Loucy (cell line): ENCODE measurements at regions not wholly inside any gene's neighbourhood (a gene's known extent, or its start where the extent isn't known, plus 50 kb on each side); places are given as distances from the start of the nearest gene placed in this dataset.

Experiments
- CTCF ChIP-seq: fragments of 200-600 bp; sonication (generic); conservative IDR thresholded peaks from 2 replicates; pipeline ENCODE4 v1.5.1; 2014; ENCODE audit warnings: mild to moderate bottlenecking, antibody characterized with exemption, low read length
- EZH2phosphoT487 ChIP-seq: fragments of 200-600 bp; IDR thresholded peaks from 2 replicates; pipeline ENCODE4 v1.6.1; 2018; ENCODE audit warnings: antibody characterized with exemption, mild to moderate bottlenecking, moderate library complexity, borderline replicate concordance

- no peak for TF ChIP-seq CTCF
- no peak for TF ChIP-seq EZH2phosphoT487
Measured at GRCh38 chr2:49236316-49236715, 82.0 kb upstream of the FSHR start.
